Smooth muscle cell (in vitro differentiated cells): ENCODE measurements at regions not wholly inside any gene's neighbourhood (a gene's known extent, or its start where the extent isn't known, plus 50 kb on each side); places are given as distances from the start of the nearest gene placed in this dataset.

ENCODE experiments used
- DNase-seq: peaks from one replicate; lab custom pipeline; 2025; ENCODE audit not compliant: unreplicated experiment; lab: John Stamatoyannopoulos, UW
- H2AFZ ChIP-seq: fragments of 200-600 bp; sonication (generic); 2 replicates; pipeline ENCODE4 v1.6.0; 2016; ENCODE audit warnings: antibody characterized with exemption, low read depth, mild to moderate bottlenecking
- H3F3A ChIP-seq: fragments of 200-600 bp; sonication (generic); 2 replicates; pipeline ENCODE4 v1.6.0; 2017; ENCODE audit warnings: antibody characterized with exemption, low read depth
- H3K27ac ChIP-seq: fragments of 200-600 bp; sonication (generic); 2 replicates; pipeline ENCODE4 v1.5.1; 2016; ENCODE audit warnings: low read depth, mild to moderate bottlenecking
- H3K27me3 ChIP-seq: fragments of 200-600 bp; sonication (generic); 2 replicates; pipeline ENCODE4 v1.6.1; 2016; ENCODE audit warnings: low read depth, mild to moderate bottlenecking
- H3K36me3 ChIP-seq: fragments of 200-600 bp; sonication (generic); 2 replicates; pipeline ENCODE4 v1.5.1; 2016; ENCODE audit warnings: low read depth
- H3K4me1 ChIP-seq: fragments of 200-600 bp; sonication (generic); 2 replicates; pipeline ENCODE4 v1.5.1; 2016; ENCODE audit warnings: low read depth
- H3K4me2 ChIP-seq: fragments of 200-600 bp; sonication (generic); 2 replicates; pipeline ENCODE4 v1.6.0; 2016; ENCODE audit warnings: mild to moderate bottlenecking
- H3K4me3 ChIP-seq: fragments of 200-600 bp; sonication (generic); 2 replicates; pipeline ENCODE4 v1.5.1; 2016; ENCODE audit warnings: mild to moderate bottlenecking
- H3K79me2 ChIP-seq: fragments of 200-600 bp; sonication (generic); 2 replicates; pipeline ENCODE4 v1.6.0; 2016; ENCODE audit warnings: low read depth, mild to moderate bottlenecking
- H3K9ac ChIP-seq: fragments of 200-600 bp; sonication (generic); 2 replicates; pipeline ENCODE4 v1.6.0; 2016; ENCODE audit warnings: low read depth
- H3K9me3 ChIP-seq: fragments of 200-600 bp; sonication (generic); replicated peaks from 2 replicates; pipeline ENCODE4 v1.5.1; 2016; ENCODE audit warnings: low read depth
- H4K20me1 ChIP-seq: fragments of 200-600 bp; sonication (generic); 2 replicates; pipeline ENCODE4 v1.6.0; 2016; ENCODE audit warnings: low read depth
- CTCF ChIP-seq: fragments of 200-600 bp; sonication (generic); IDR thresholded peaks from 2 replicates; pipeline ENCODE4 v1.5.1; 2017; ENCODE audit warnings: borderline replicate concordance, mild to moderate bottlenecking, antibody characterized with exemption; ENCODE audit not compliant: insufficient read depth, poor library complexity, severe bottlenecking
- WGBS: methylation state at CpG from one replicate; pipeline ENCODE4 v1.1.7; 2016; ENCODE audit warnings: low lambda C conversion rate; 5-methylcytosine and 5-hydroxymethylcytosine counted together

GRCh38 chr17:55925440-55925839, 174.6 kb downstream of the PCTP start:
- Histone ChIP-seq H3K79me2 (no peaks in the 10 kb centered on the region), H2AFZ (no peak overlapping the region), H3F3A (no peaks in the 10 kb centered on the region), H3K27me3 (peaks cover 9% of the 10 kb centered on the region), H3K27ac (no peak overlapping the region), H4K20me1 (no peaks in the 10 kb centered on the region), H3K9me3 (no peaks in the 10 kb centered on the region), H3K9ac (no peak overlapping the region), H3K4me2 (no peak overlapping the region), H3K36me3 (no peaks in the 10 kb centered on the region), H3K4me1 (no peaks in the 10 kb centered on the region), H3K4me3 (no peak overlapping the region)
- DNase-seq: no peak
- 94% methylated on average over 1 of the region's 1 CpG for WGBS
- no peak for TF ChIP-seq CTCF

- no peaks in the 10 kb centered on the region for H3K79me2 ChIP-seq
- H4K20me1 ChIP-seq: no peaks in the 10 kb centered on the region
- H3K36me3 ChIP-seq: no peaks in the 10 kb centered on the region
- no peaks in the 10 kb centered on the region for H3K9me3 ChIP-seq
- H3K27ac ChIP-seq: no peak overlapping the region
- no peak overlapping the region for H3K4me3 ChIP-seq
- no peaks in the 10 kb centered on the region for H3K4me1 ChIP-seq
- WGBS: 47% methylated on average over 4 of the region's 4 CpGs
- H2AFZ ChIP-seq: no peak overlapping the region
- no peaks in the 10 kb centered on the region for H3F3A ChIP-seq
- H3K9ac ChIP-seq: no peak overlapping the region
- no peak for DNase-seq
- peaks cover 7% of the 10 kb centered on the region for H3K27me3 ChIP-seq
- H3K4me2 ChIP-seq: no peak overlapping the region
- TF ChIP-seq CTCF: no peak
Measured at GRCh38 chr17:55926276-55926990, 175.6 kb downstream of the PCTP start.

- 90% methylated on average over 1 of the region's 1 CpG for WGBS
- no peaks in the 10 kb centered on the region for H3K79me2 ChIP-seq
Measured at GRCh38 chr17:55930291-55930809, 179.5 kb downstream of the PCTP start.

More at GRCh38 chr17:55930291-55930809, 179.5 kb downstream of the PCTP start:
- Histone ChIP-seq H3F3A (no peaks in the 10 kb centered on the region), H3K9ac (no peak overlapping the region), H4K20me1 (no peaks in the 10 kb centered on the region), H3K27me3 (no peaks in the 10 kb centered on the region), H3K4me2 (no peak overlapping the region), H3K36me3 (no peaks in the 10 kb centered on the region), H3K4me3 (no peak overlapping the region), H3K4me1 (no peaks in the 10 kb centered on the region), H2AFZ (no peak overlapping the region), H3K9me3 (no peaks in the 10 kb centered on the region), H3K27ac (no peak overlapping the region)
- TF ChIP-seq CTCF: no peak
- DNase-seq: no peak
